Tibial nerve (tissue), 4 donors: ENCODE measurements at regions not wholly inside any gene's neighbourhood (a gene's known extent, or its start where the extent isn't known, plus 50 kb on each side); places are given as distances from the start of the nearest gene placed in this dataset.

Source experiments
- DNase-seq, 2 donors: peaks; one replicate each; pipeline ENCODE4 v3.0.0-alpha.2; 2019; ENCODE audit warnings: low spot score in 2 of 2
- H3K27ac ChIP-seq, 4 donors: fragments of 200-600 bp; sonication (generic) in 3 of 4; one replicate each; pipeline ENCODE4 v1.5.1; 2017 to 2019; ENCODE audit warnings: mild to moderate bottlenecking in 1 of 4
- H3K27me3 ChIP-seq, 2 donors: fragments of 200-600 bp; sonication (generic) in 1 of 2; one replicate each; pipeline versions ENCODE4 v1.5.1 to v1.6.0; 2017 to 2019
- H3K36me3 ChIP-seq, 3 donors: fragments of 200-600 bp; sonication (generic); one replicate each; pipeline ENCODE4 v1.5.1; 2018 to 2019
- H3K4me1 ChIP-seq, 4 donors: fragments of 200-600 bp; sonication (generic) in 3 of 4; one replicate each; pipeline ENCODE4 v1.5.1; 2017 to 2019
- H3K4me3 ChIP-seq, 4 donors: fragments of 200-600 bp; sonication (generic) in 3 of 4; one replicate each; pipeline ENCODE4 v1.5.1; 2017 to 2019; ENCODE audit warnings: mild to moderate bottlenecking in 1 of 4, moderate library complexity in 1 of 4
- H3K9me3 ChIP-seq, 4 donors: fragments of 200-600 bp; sonication (generic) in 3 of 4; one replicate each; pipeline ENCODE4 v1.5.1; 2017 to 2019
- EP300 ChIP-seq, 2 donors: sonication (generic); formaldehyde crosslinking; IDR thresholded peaks; one replicate each; pipeline ENCODE4 v1.6.1; 2017; ENCODE audit warnings: antibody characterized with exemption in 2 of 2, mild to moderate bottlenecking in 1 of 2
- POLR2A ChIP-seq, 2 donors: fragments of 450-650 bp; IDR thresholded peaks; one replicate each; pipeline ENCODE4 v1.6.1; 2017; ENCODE audit warnings: antibody characterized with exemption in 2 of 2, mild to moderate bottlenecking in 2 of 2, moderate library complexity in 2 of 2
- WGBS, 2 donors: methylation state at CpG; one replicate each; pipeline ENCODE4 v1.1.5; 2018; 5-methylcytosine and 5-hydroxymethylcytosine counted together
- TF ChIP-seq, protein P1 (sequence below), 5 experiments: fragments of 200-600 bp in 3 of 5; fragments of 450-650 bp in 2 of 5; sonication (generic) in 3 of 5; IDR thresholded peaks; one replicate each; pipeline ENCODE4 v1.5.1; 2016 to 2019; ENCODE audit warnings: antibody characterized with exemption in 5 of 5, mild to moderate bottlenecking in 3 of 5, moderate library complexity in 2 of 5

DNA sequence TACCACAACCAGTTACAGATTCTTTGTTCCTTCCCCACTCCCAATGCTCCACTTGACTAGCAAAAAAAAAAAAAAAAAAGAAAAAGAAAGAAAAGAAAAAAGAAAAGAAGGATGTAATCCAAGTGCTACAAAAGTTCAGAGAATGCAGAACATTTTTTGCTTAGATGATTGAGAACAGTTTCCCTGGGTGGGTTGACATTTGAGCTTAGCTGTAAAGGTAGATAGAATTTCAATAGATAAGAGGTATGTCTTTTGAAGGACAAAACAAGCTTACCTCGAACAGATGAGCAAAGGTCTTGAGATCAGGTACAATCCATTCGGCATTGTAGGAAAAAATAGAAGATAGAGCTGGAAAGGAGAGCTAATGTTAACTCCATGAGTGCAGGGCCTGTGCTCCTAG, 344.6 kb upstream of the NECTIN3 start:
- Histone ChIP-seq H3K9me3 (no peaks in the 10 kb centered on the region), H3K36me3 (no peaks in the 10 kb centered on the region), H3K27me3 (no peaks in the 10 kb centered on the region), H3K27ac (no peak overlapping the region), H3K4me3 (no peak overlapping the region), H3K4me1 (no peaks in the 10 kb centered on the region)
- no peak for DNase-seq
- 61 to 65% methylated on average over 2 of the region's 2 CpGs for WGBS, 2 donors
- TF ChIP-seq EP300 (IDR thresholded peaks at IDR 0.05) (no peak), POLR2A (IDR thresholded peaks at IDR 0.05) (no peak)
- TF ChIP-seq, protein P1, sequence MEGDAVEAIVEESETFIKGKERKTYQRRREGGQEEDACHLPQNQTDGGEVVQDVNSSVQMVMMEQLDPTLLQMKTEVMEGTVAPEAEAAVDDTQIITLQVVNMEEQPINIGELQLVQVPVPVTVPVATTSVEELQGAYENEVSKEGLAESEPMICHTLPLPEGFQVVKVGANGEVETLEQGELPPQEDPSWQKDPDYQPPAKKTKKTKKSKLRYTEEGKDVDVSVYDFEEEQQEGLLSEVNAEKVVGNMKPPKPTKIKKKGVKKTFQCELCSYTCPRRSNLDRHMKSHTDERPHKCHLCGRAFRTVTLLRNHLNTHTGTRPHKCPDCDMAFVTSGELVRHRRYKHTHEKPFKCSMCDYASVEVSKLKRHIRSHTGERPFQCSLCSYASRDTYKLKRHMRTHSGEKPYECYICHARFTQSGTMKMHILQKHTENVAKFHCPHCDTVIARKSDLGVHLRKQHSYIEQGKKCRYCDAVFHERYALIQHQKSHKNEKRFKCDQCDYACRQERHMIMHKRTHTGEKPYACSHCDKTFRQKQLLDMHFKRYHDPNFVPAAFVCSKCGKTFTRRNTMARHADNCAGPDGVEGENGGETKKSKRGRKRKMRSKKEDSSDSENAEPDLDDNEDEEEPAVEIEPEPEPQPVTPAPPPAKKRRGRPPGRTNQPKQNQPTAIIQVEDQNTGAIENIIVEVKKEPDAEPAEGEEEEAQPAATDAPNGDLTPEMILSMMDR (IDR thresholded peaks at IDR 0.05) = no peak

DNA sequence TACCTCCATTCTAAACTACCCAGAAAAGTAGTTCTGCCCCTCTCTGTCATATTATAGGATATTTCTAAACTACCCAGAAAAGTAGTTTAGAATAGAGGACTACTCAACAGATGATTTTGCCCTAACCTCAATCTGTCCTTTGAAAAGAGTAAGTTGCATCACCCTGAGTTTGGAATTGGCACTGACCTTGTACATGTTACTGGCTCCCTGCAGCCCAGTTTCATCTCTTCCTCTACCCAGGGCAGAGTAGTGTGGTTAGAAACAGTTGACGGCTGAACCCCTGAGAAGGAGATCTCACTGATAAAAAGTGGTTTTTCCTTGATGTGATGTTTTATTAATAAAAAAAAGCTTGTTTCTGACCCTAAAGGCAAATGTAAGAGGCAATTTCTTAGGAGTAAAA, 340.5 kb upstream of the NECTIN3 start:
- no peaks in the 10 kb centered on the region for H3K36me3 ChIP-seq
- 80 to 90% methylated on average over 1 of the region's 1 CpG for WGBS, 2 donors
- H3K4me1 ChIP-seq = no peaks in the 10 kb centered on the region
- no peak for DNase-seq
- H3K27me3 ChIP-seq = no peaks in the 10 kb centered on the region
- TF ChIP-seq EP300 (IDR thresholded peaks at IDR 0.05) (no peak), POLR2A (IDR thresholded peaks at IDR 0.05) (no peak)
- TF ChIP-seq, protein P1 (IDR thresholded peaks at IDR 0.05) = no peak
- H3K9me3 ChIP-seq = no peaks in the 10 kb centered on the region
- H3K4me3 ChIP-seq = no peak overlapping the region
- no peak overlapping the region for H3K27ac ChIP-seq

DNA sequence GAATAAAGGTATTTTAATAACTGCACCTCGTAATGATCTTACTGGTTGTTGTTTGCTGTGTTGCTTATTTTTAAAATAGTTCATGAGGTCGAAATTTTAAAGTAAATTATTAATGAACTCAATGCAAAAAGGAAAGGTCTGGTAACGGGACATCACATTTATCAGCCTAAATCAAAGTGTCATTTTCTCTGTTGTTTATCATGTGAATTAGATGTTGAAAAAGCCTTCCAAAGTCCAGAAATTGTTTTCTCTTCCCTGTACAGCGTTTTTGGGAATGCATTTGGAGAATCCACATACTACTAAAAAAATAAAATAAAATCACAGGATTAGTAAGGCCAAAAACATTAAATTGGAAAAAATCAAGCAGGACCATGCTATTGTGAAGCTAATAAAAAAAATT, 339.2 kb upstream of the NECTIN3 start:
- no peaks in the 10 kb centered on the region for H3K27me3 ChIP-seq
- no peaks in the 10 kb centered on the region for H3K36me3 ChIP-seq
- H3K27ac ChIP-seq = no peak overlapping the region
- H3K4me1 ChIP-seq = no peaks in the 10 kb centered on the region
- no peak for DNase-seq
- H3K4me3 ChIP-seq = no peak overlapping the region
- TF ChIP-seq, protein P1 (IDR thresholded peaks at IDR 0.05) = no peak
- TF ChIP-seq EP300 (IDR thresholded peaks at IDR 0.05) (no peak), POLR2A (IDR thresholded peaks at IDR 0.05) (no peak)
- 71 to 74% methylated on average over 4 of the region's 4 CpGs for WGBS, 2 donors
- peaks cover 0 to 3% (median 0%) of the 10 kb centered on the region in 4 donors for H3K9me3 ChIP-seq

DNA sequence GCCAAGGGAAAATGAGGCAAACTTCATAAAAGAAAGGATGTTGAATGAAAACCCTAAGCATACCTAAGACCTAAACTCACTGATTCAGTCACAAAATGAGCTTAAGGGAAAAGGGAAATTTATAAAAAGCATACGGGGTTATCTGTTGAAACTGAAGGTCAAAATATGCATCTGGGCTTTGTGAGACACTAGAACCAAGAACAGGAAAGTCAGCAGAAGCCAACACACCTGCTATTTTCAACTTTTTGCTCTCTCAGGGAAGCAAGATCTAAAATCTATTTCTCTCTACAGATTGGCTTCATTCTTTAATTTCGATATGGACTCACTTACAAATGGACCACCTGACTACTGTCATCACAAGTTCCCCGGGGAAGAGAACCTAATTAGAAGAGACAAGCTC, 338.6 kb upstream of the NECTIN3 start:
- 80 to 89% methylated on average over 3 of the region's 3 CpGs for WGBS, 2 donors
- Histone ChIP-seq H3K36me3 (no peaks in the 10 kb centered on the region), H3K4me3 (no peak overlapping the region), H3K27me3 (no peaks in the 10 kb centered on the region), H3K9me3 (peaks cover 0 to 3% (median 0%) of the 10 kb centered on the region in 4 donors), H3K27ac (no peak overlapping the region), H3K4me1 (no peaks in the 10 kb centered on the region)
- no peak for DNase-seq
- TF ChIP-seq EP300 (IDR thresholded peaks at IDR 0.05) (no peak), POLR2A (IDR thresholded peaks at IDR 0.05) (no peak)
- TF ChIP-seq, protein P1 (IDR thresholded peaks at IDR 0.05) = no peak

DNA sequence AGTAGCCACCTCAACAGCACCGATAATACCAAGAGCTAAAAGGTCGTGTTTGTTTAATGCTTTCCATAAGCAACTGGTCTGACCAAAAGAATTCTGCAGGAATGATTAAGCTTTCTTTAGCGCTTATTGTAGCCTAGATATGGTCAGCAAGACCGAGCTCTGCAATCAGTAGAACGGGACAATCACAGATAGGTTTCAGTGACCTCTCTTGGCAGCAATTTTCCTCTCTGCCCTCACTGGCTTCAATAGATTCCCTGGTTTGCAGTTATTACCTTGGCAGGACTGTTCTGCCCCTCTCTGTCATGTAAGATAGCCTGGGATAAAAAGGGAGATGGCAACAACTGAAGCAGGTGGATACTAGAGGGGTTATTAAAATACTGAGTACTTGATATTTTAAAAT, 337.1 kb upstream of the NECTIN3 start:
- no peaks in the 10 kb centered on the region for H3K27me3 ChIP-seq
- TF ChIP-seq, protein P1 (IDR thresholded peaks at IDR 0.05) = no peak
- no peak for TF ChIP-seq POLR2A (IDR thresholded peaks at IDR 0.05)
- TF ChIP-seq EP300 (IDR thresholded peaks at IDR 0.05) = no peak
- WGBS, 2 donors = 81 to 84% methylated on average over 5 of the region's 5 CpGs
- H3K36me3 ChIP-seq = no peaks in the 10 kb centered on the region
- no peak overlapping the region for H3K27ac ChIP-seq
- peaks cover 0 to 3% (median 0%) of the 10 kb centered on the region in 4 donors for H3K9me3 ChIP-seq
- no peaks in the 10 kb centered on the region for H3K4me1 ChIP-seq
- no peak for DNase-seq
- H3K4me3 ChIP-seq = no peak overlapping the region
